ENCODE measurements at regions not wholly inside any gene's neighbourhood (a gene's known extent, or its start where the extent isn't known, plus 50 kb on each side); places are given as distances from the start of the nearest gene placed in this dataset.
A peak's percentile ranks its signal among the peaks of the same experiment; 100 is the strongest.

DNA sequence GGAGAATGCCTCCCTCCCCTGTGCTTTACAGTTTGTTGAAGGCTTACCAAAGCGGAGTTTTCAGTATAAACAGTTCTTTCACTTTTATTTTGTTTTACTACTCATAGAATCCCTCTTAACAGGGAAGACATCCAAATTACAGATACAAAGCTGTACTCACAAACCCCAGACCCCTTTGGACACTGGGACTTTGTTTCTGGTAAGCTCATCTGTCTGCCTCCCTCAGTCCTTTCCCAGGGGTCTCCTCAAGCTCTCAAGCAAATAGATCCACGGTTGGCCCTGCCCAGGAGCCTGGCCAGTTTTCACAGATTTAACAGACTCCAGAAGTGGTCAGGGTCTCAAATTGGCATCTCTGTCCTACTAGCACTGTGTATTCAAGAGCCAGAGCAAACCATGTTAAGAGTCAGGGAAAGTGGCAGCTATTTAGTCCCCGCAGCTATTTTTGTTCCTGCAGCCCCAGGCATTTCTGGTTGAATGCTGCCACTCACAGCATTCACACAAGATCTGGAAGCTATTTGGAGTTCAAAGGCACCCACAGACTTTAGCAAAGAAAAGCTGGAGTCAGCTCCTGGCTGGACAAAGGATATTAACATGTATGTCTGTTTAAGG, 54.2 kb downstream of the TMEM100 start:
- DNase-seq (no peak), ATAC-seq (no peak)
- peaks cover 0 to 3% of the 10 kb centered on the region in 2 donors for H3K27me3 ChIP-seq (ENCODE audit: control insufficient read depth in 2 of 2, insufficient read depth in 2 of 2, low read length in 2 of 2)
- no peaks in the 10 kb centered on the region for H3K36me3 ChIP-seq (ENCODE audit: control insufficient read depth in 2 of 3, insufficient read depth in 3 of 3, low read length in 3 of 3)
- Mint-ChIP-seq H3K36me3 (no peaks in the 10 kb centered on the region), H3K27ac (no peak overlapping the region), H3K9me3 (peaks cover 0 to 3% (median 0%) of the 10 kb centered on the region in 11 donors), H3K4me1 (peaks cover 0 to 3% (median 0%) of the 10 kb centered on the region in 7 donors), H3K4me3 (no peak overlapping the region), H3K27me3 (peaks cover 7 to 35% (median 22%) of the 10 kb centered on the region in 5 donors)
- no peaks in the 10 kb centered on the region for H3K4me1 ChIP-seq (ENCODE audit: control insufficient read depth in 2 of 2, insufficient read depth in 2 of 2, low read length in 2 of 2)
- ChIA-PET CTCF (no interaction called here), POLR2A (no interaction called here)
- no peak overlapping the region for H3K27ac ChIP-seq (ENCODE audit: low read depth, low read length)
- no peak overlapping the region for H3K4me3 ChIP-seq (ENCODE audit: low read length)
- no peaks in the 10 kb centered on the region for H3K9me3 ChIP-seq (ENCODE audit: control insufficient read depth in 2 of 3, low read length in 3 of 3)
- intact Hi-C loops (cut with micrococcal nuclease), result no loop called here

DNA sequence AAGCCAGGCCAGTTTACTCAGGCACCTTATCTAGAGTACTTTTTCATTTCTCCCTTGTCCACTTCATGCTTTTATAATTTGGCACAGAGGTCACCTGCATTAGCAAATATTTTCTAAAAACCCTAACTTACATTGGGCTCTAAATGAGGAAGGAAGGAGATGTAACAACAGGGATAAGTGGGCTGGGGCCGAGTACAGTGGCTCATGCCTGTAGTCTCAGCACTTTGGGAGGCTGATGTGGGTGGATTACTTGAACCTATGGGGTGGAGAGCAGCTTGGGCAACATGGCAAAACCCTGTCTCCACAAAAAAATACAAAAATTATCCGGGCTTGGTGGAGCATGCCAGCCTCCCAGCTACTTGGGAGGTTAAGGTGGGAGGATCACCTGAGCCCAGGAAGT, 55.9 kb downstream of the TMEM100 start:
- intact Hi-C loops (cut with micrococcal nuclease), result no loop called here
- H3K4me3 ChIP-seq (ENCODE audit: low read length), result no peak overlapping the region
- no peaks in the 10 kb centered on the region for H3K36me3 Mint-ChIP-seq
- CTCF ChIA-PET, result no interaction called here
- no peak overlapping the region for H3K27ac Mint-ChIP-seq
- H3K9me3 Mint-ChIP-seq, result peaks cover 0 to 2% (median 0%) of the 10 kb centered on the region in 11 donors
- peaks cover 0 to 3% of the 10 kb centered on the region in 2 donors for H3K27me3 ChIP-seq (ENCODE audit: control insufficient read depth in 2 of 2, insufficient read depth in 2 of 2, low read length in 2 of 2)
- no peaks in the 10 kb centered on the region for H3K36me3 ChIP-seq (ENCODE audit: control insufficient read depth in 2 of 3, insufficient read depth in 3 of 3, low read length in 3 of 3)
- ATAC-seq (no peak), DNase-seq (no peak)
- POLR2A ChIA-PET, result no interaction called here
- H3K4me1 Mint-ChIP-seq, result peaks cover 0 to 3% (median 0%) of the 10 kb centered on the region in 7 donors
- no peak overlapping the region for H3K4me3 Mint-ChIP-seq
- no peaks in the 10 kb centered on the region for H3K4me1 ChIP-seq (ENCODE audit: control insufficient read depth in 2 of 2, insufficient read depth in 2 of 2, low read length in 2 of 2)
- H3K9me3 ChIP-seq (ENCODE audit: control insufficient read depth in 2 of 3, low read length in 3 of 3), result no peaks in the 10 kb centered on the region
- peaks cover 7 to 36% (median 25%) of the 10 kb centered on the region in 5 donors for H3K27me3 Mint-ChIP-seq
- H3K27ac ChIP-seq (ENCODE audit: low read depth, low read length), result no peak overlapping the region

DNA sequence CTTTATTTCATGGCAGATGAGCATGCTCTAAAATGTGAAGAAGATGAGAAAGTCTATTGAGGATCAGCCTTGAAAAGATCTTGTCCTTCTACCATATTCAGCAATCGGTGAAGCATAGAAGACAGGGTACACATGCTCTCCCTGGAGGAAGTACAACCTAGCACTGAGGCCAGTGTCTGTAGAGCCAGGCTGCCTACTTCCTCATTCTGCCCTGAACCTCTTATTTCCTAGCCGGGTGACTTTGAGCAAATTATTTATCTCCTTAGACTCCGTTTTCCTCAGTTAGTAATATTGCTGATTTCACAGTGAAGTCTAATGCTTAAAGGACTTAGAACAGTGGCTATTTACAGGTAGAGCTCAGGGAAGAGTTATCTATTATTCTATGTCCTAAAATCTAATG, 58.4 kb downstream of the TMEM100 start:
- ATAC-seq, result peak; percentile 79
- H3K36me3 ChIP-seq (ENCODE audit: control insufficient read depth in 2 of 3, insufficient read depth in 3 of 3, low read length in 3 of 3), result no peaks in the 10 kb centered on the region
- Mint-ChIP-seq H3K9me3 (peaks cover 0 to 2% (median 0%) of the 10 kb centered on the region in 11 donors), H3K36me3 (no peaks in the 10 kb centered on the region), H3K27ac (no peak overlapping the region), H3K27me3 (peaks cover 8 to 24% (median 15%) of the 10 kb centered on the region in 5 donors), H3K4me1 (peaks cover 0 to 3% (median 0%) of the 10 kb centered on the region in 7 donors), H3K4me3 (no peak overlapping the region)
- no peaks in the 10 kb centered on the region for H3K9me3 ChIP-seq (ENCODE audit: control insufficient read depth in 2 of 3, low read length in 3 of 3)
- peaks cover 0 to 3% of the 10 kb centered on the region in 2 donors for H3K27me3 ChIP-seq (ENCODE audit: control insufficient read depth in 2 of 2, insufficient read depth in 2 of 2, low read length in 2 of 2)
- H3K4me1 ChIP-seq (ENCODE audit: control insufficient read depth in 2 of 2, insufficient read depth in 2 of 2, low read length in 2 of 2), result no peaks in the 10 kb centered on the region
- POLR2A ChIA-PET, result no interaction called here
- intact Hi-C loops (cut with micrococcal nuclease), result no loop called here
- no peak overlapping the region for H3K27ac ChIP-seq (ENCODE audit: low read depth, low read length)
- CTCF ChIA-PET, result no interaction called here
- no peak for DNase-seq
- no peak overlapping the region for H3K4me3 ChIP-seq (ENCODE audit: low read length)

DNA sequence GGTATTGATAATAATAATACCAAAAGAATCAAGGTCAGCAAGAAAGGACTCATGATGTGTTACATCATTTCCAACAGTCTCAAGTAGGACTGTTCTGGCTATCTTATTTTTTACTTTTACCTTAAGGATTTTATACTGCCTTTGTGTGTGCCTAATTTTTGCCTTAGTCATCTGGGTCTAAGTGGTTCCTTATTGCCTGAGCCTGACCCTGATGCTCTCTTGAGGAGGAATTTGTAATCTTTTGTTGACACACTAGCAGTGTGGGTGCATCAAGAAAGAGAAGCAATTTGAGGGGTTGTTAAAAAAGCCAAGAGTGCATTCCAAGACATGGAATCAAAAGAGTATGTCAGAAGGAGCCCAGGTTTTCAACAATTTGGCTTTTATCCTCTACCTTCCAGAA, 59.3 kb downstream of the TMEM100 start:
- ChIA-PET CTCF (no interaction called here), POLR2A (no interaction called here)
- H3K4me3 ChIP-seq (ENCODE audit: low read length), result no peak overlapping the region
- no peak overlapping the region for H3K27ac ChIP-seq (ENCODE audit: low read depth, low read length)
- no peaks in the 10 kb centered on the region for H3K4me1 ChIP-seq (ENCODE audit: control insufficient read depth in 2 of 2, insufficient read depth in 2 of 2, low read length in 2 of 2)
- no peaks in the 10 kb centered on the region for H3K36me3 ChIP-seq (ENCODE audit: control insufficient read depth in 2 of 3, insufficient read depth in 3 of 3, low read length in 3 of 3)
- Mint-ChIP-seq H3K27ac (no peak overlapping the region), H3K36me3 (no peaks in the 10 kb centered on the region), H3K9me3 (peaks cover 0 to 2% (median 0%) of the 10 kb centered on the region in 11 donors), H3K4me1 (no peaks in the 10 kb centered on the region), H3K4me3 (no peak overlapping the region), H3K27me3 (peaks cover 11 to 19% (median 17%) of the 10 kb centered on the region in 5 donors)
- no peaks in the 10 kb centered on the region for H3K27me3 ChIP-seq (ENCODE audit: control insufficient read depth in 2 of 2, insufficient read depth in 2 of 2, low read length in 2 of 2)
- DNase-seq, result no peak
- intact Hi-C loops (cut with micrococcal nuclease), result no loop called here
- H3K9me3 ChIP-seq (ENCODE audit: control insufficient read depth in 2 of 3, low read length in 3 of 3), result no peaks in the 10 kb centered on the region
- no peak for ATAC-seq

DNA sequence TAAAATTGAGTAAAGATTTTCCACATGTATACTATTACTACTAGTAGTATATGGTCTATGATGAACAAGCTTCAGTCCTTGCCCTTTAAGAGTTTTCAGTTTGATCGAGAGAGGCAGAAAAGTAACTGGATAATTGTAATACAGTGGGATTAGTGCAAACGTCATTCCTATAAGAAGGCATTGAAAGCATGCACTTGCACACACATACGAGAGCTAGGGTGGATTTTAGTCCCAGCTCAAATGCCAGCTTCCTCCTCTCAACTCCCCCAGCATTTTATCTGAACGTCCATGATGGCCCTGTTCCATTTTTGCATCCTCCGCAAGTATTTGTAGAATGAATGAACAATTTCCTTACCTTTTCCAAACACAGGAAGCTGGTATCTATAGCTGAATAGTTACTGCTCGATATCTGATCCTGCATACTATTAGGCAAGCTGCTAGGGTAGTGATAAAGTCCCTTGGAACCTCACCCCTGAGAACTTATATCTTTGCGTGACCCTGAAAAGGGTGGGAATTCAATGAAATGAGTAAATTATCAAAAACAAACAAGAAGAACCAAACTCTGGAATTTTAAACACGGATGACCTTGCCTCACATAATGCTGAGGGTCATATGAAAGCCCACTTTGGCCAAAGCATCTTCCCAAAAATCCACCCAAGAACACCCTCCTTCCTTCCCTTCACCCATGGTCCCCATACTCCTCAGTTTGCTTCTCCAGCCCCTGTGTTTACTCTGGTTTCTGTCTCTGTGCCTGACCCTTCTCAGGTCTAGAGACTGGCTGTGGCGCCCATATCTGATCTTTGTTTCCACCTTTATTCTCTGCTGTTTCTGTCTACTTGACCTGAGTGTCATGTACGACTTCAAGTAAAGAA, 60.5 kb downstream of the TMEM100 start:
- ATAC-seq (no peak), DNase-seq (no peak)
- H3K4me1 Mint-ChIP-seq, result no peaks in the 10 kb centered on the region
- H3K27ac Mint-ChIP-seq, result no peak overlapping the region
- no peak overlapping the region for H3K4me3 ChIP-seq (ENCODE audit: low read length)
- no peaks in the 10 kb centered on the region for H3K9me3 ChIP-seq (ENCODE audit: control insufficient read depth in 2 of 3, low read length in 3 of 3)
- H3K4me1 ChIP-seq (ENCODE audit: control insufficient read depth in 2 of 2, insufficient read depth in 2 of 2, low read length in 2 of 2), result no peaks in the 10 kb centered on the region
- no peak overlapping the region for H3K4me3 Mint-ChIP-seq
- H3K9me3 Mint-ChIP-seq, result peaks cover 0 to 2% (median 0%) of the 10 kb centered on the region in 11 donors
- H3K27ac ChIP-seq (ENCODE audit: low read depth, low read length), result no peak overlapping the region
- no peaks in the 10 kb centered on the region for H3K27me3 ChIP-seq (ENCODE audit: control insufficient read depth in 2 of 2, insufficient read depth in 2 of 2, low read length in 2 of 2)
- H3K27me3 Mint-ChIP-seq, result peaks cover 11 to 19% (median 12%) of the 10 kb centered on the region in 5 donors
- no peaks in the 10 kb centered on the region for H3K36me3 ChIP-seq (ENCODE audit: control insufficient read depth in 2 of 3, insufficient read depth in 3 of 3, low read length in 3 of 3)
- CTCF ChIA-PET, result no interaction called here
- POLR2A ChIA-PET, result no interaction called here
- no peaks in the 10 kb centered on the region for H3K36me3 Mint-ChIP-seq
- intact Hi-C loops (cut with micrococcal nuclease), result no loop called here

DNA sequence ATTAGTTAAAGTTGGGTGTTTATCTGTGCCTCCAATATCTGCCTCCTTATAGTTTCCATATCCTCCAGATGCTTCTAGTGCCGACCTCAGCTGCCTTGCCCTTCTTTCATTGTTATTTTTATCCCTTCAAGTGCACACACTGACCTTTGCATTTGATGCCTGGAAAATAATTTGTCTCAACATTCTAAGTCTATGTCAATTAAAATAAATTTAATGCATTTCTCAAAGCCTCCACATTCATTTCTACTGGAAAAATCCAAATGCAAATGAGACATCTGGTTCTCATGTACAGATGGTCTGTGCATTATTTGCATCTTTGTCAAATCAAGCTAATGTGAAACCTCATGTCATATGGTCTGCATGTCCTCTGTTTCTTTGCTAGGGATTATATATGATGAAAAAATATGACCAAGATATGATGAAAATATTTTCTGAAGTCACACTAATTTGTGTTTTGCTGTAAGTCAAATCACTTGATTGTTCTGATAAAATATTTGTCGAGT, 61.4 kb downstream of the TMEM100 start:
- Histone ChIP-seq H3K27ac (ENCODE audit: low read depth, low read length) (no peak overlapping the region), H3K4me3 (ENCODE audit: low read length) (no peak overlapping the region), H3K36me3 (ENCODE audit: control insufficient read depth in 2 of 3, insufficient read depth in 3 of 3, low read length in 3 of 3) (no peaks in the 10 kb centered on the region), H3K27me3 (ENCODE audit: control insufficient read depth in 2 of 2, insufficient read depth in 2 of 2, low read length in 2 of 2) (no peaks in the 10 kb centered on the region), H3K4me1 (ENCODE audit: control insufficient read depth in 2 of 2, insufficient read depth in 2 of 2, low read length in 2 of 2) (no peaks in the 10 kb centered on the region), H3K9me3 (ENCODE audit: control insufficient read depth in 2 of 3, low read length in 3 of 3) (no peaks in the 10 kb centered on the region)
- POLR2A ChIA-PET, result no interaction called here
- Mint-ChIP-seq H3K27me3 (peaks cover 11 to 15% (median 12%) of the 10 kb centered on the region in 5 donors), H3K27ac (no peak overlapping the region), H3K4me3 (no peak overlapping the region), H3K36me3 (no peaks in the 10 kb centered on the region), H3K9me3 (no peaks in the 10 kb centered on the region), H3K4me1 (no peaks in the 10 kb centered on the region)
- CTCF ChIA-PET, result no interaction called here
- ATAC-seq (no peak), DNase-seq (no peak)
- intact Hi-C loops (cut with micrococcal nuclease), result no loop called here
